ENCODE measurements at regions not wholly inside any gene's neighbourhood (a gene's known extent, or its start where the extent isn't known, plus 50 kb on each side); places are given as distances from the start of the nearest gene placed in this dataset.

- no peak for TF ChIP-seq CTCF (IDR thresholded peaks at IDR 0.05; ENCODE audit: low read length)
- no peak for TF ChIP-seq EZH2 (IDR thresholded peaks at IDR 0.05; ENCODE audit: borderline replicate concordance, low read length)
Measured at GRCh38 chr1:182305861-182306260, 85.7 kb downstream of the GLUL start.

All from OCI-LY1 (cell line).